HG03025 (cell line): ENCODE measurements at regions not wholly inside any gene's neighbourhood (a gene's known extent, or its start where the extent isn't known, plus 50 kb on each side); places are given as distances from the start of the nearest gene placed in this dataset.

Experiments
- ATAC-seq: cut with Tn5 transposase; IDR thresholded peaks from one replicate; pipeline ENCODE4 v1.9.1; 2021; ENCODE audit warnings: mild to moderate bottlenecking, moderate library complexity; ENCODE audit not compliant: unreplicated experiment, low FRiP score

DNA sequence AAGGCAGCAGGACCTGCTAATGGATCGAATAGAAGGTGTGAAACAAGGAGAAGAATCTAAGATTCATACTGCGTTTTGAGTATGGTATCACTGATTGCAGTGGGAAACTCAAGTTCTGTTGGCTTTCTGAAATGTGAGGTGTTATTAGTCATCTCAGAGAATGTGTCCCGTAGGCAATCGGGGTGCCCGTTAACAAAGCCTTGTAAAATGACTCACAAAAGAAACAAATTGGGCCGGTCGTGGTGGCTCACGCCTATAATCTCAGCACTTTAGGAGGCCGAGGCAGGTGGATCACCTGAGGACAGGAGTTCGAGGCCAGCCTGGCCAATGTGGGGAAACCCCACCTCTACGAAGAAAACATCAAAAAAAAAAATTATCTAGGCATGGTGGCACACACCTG, 118.2 kb upstream of the C7orf33 start:
- ATAC-seq: no peak

DNA sequence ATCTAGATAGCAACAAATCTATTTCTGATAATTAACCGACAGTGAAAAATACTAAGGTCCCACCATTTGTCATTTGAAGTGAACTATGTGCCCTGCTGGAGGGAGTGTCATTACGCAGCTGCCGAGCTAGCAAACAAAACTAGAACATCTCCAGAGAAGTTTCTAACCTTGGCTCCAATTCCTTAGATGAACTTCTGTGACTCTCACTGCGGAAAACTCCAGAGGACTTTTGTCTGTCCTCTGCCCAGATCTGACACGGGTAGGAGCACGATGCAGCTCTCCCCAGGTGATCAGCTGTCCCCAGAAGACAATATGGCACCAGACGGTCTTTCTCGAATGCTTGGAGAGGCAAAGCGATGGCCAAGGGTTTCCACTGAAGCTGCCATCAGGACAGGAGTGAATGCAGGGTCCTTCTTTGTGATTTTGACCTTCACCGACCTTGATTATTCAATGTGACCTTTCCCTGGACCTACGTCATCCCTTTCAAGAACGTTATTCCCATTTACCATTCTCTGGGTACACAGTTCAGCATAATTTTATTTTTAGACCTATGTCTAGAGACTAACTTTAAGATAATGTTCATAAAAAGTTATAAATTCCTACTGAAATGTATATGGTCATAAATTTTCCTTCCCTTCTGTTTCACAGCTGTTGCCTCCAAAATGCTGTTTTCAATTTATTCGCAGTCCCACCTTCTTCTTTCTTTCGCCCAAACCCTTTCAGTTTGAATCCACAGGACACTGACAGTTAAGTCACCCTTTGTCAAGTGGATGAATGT, 116.7 kb upstream of the C7orf33 start:
- no peak for ATAC-seq

DNA sequence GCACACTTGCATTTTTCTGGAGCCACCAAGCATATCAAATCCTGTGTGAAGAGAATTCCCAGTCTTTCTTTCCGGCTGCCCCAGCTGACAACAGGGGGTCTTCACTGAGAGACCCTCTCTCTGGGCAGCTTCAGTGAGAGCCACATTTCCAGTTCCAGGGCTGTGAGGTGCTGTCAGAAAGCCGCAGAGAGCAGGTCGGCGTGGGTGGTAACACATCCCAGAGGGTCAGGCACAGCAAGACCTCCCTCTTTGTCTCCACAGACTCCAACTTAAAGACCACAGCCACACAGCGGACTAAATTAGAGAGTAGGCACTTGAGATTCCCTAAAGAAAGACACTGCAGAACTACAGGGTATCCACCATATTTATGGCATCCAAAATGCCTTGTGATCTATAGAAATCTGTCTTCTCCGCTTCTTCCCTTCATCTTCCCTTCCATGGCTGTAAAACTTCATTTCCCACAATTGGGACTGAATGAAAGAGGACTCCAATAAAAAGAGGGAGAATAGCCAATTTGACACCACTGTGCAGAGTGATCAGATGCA, 116.0 kb upstream of the C7orf33 start:
- ATAC-seq: no peak

DNA sequence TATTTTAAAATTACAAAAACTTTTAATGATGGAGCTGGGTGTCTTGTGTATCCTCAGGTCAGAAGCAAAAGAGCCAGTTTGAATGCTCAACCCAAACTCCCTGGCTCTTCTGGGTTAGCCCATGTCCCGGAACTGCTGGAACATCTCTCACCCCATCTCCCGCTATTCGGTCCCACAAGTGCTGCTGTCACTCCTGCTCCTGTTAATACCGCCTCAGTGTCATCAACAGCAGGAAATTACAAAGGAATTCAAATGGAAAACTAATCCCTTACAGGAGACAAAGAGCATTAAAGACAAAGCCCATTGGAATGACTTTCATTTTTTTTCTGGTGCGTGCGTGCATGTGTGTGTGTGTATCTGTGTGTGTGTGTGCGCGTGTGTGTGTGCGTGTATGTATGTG, 112.0 kb upstream of the C7orf33 start:
- ATAC-seq: no peak

DNA sequence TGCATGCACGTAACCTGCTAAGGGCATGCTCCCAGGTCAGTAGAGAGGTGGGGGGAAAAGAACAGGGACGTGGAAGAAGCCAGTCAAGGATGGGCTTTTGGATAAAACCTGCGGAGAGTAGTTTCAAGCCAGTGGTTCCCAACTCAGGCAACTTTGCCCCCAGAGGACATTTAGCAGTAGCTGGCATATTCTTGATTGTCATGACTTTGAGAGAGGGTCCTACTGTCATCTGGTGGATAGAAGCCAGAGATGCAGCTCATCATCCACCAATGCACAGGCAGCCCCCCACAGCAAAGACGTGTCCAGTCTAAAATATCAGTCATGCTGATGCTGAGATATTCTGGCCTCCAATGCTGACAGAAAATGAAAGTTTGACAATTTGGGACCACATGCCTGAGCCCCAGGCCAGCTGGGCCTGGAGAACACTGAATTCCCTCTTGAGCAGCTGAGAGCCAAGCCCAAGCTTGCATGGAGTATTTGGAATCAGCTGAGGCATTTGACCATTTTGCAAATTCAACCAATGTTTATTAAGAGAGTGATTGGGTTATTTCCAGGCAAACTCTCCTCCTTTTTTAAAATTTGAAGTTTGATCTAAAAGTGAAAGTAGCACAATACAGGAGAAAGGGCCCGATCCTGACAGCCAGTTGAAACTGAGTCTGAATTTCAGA, 110.0 kb upstream of the C7orf33 start:
- no peak for ATAC-seq

DNA sequence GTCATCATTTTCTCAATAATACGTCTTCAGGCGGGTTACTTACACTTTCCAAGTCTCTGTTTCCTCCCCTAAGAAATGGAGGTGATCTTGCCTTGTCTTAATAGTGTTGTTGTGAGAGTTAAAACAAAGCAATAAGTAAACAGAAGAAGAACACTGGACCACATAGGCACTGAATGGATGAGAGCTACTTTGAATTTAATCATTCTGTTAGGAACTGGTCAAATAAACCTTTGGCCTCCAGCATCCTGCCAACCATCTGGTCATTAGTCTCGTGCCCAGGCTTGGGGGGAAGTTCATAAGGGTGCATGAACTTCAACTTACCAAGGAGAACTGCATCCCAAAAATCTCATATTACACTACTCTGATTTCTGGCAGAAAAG, 109.4 kb upstream of the C7orf33 start:
- ATAC-seq: no peak

DNA sequence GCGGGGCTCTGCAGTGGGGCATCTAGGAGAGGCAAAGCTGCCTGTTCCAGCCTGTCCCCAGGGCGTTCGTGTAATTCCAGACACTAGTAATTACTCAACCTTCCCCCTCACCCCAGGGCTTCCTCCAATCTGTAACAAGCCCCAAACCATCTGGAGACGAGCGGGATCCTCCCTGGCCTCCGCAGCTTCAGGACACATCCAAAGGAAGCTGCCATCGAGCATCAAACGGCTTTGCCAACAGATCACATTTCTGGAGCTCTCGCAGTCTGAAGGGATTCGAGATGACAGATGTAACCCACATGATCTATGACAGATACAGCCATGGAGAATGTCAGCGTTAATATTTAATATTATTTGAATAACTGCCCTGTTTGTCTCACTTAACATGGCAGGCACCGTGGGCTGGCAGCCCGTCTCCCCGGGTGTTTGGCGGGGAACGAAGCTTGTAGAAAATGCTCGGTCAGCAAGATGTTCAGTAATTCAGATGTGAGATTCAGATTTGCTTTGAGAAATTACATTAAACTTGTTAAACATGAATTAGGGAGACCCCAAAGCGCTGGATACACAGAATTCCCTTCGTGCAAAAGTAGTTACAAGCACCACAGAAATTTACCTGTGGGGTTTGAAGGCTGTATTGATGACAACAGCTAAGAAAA, 108.5 kb upstream of the C7orf33 start:
- ATAC-seq: no peak

DNA sequence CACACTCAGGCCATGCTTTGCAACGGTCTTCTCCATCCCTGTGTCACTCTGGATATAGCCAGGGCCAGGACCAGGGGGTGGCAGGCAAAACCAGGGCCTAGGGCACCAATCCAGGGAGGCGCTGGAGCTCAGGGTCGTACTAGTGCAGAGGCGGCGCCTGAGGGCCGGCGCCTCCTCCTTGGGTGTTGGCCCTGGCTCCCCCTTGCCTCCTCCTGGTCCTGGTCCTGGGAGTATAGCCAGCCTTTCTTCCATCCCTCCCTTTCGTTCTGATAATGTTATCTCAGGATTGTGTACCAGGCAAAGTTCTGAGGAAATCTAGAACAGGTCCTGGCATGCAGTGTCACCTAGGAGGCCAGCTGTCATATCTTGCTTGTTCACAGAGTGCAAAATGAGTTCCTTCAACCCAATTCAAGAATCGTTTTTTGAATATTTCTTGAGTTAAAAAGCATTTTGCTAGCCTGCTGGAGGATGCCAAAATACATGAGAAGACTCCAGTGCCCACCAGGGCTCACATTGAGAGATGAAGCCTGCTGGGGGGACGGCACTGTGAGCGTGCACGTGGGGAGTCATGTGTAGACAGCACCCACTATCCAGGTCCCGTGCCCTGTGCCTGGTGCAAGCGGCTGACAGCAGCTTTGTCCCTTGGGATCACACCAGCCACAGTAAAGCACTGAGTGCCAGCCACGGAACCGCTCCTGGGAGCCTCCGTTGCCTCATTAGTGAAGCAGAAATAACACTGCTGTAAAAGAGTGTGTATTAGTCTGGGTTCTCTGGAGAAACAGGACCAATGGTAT, 106.9 kb upstream of the C7orf33 start:
- no peak for ATAC-seq

DNA sequence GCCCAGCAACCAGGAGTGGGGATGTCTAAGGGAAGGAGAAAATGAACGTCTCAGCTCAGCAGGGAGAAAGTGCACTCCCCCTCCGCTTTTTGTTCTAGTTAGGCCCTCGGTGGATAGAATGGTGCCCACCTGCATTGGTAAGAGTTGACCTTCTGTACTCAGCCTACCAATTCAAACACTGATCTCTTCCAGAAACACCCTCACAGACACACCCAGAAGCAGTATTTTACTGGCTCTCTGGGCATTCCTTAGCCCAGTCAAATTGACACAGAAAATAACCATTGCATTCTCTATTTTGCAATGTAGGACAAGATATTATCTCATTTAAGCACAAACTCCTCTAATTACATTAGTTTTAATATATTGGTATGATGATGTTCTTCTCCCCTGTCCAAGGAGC, 106.1 kb upstream of the C7orf33 start:
- ATAC-seq: no peak

DNA sequence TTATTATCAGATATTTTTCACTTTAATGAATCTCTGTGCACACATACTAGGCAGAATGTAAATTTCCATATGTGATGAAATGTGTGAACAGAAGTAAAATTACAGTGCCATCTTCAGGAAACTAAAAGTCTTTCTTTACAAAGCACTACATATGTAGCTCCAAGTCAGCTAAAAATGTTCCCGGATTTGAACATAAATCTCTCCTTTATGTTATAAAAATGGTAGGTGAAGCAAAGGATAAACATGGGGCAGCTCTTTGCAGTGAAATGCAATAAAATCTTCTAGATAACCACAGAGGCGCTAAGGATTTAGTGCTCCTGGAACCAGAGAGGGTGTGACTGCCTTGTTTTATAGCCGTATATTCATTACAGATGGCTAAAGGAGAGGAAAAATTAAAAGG, 104.9 kb upstream of the C7orf33 start:
- ATAC-seq: no peak

DNA sequence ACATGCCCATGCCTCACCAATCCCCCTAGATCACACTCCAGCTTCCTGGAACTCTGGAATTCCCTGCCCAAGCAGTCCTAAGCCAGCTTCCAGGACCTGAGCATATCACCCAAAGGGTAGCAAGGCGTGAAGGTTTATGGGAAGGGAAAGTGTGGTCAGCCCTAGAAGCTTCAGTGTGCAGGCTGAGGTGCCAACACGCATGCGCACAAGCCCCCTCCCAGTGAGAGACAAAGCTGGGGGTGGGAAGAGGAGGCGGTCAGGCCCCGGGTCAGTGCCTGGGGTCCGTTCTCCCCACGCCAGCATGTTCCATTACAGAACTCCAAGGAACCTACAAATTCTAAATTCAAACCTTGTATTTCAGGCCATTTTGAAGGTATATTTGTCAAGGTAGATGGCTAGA, 103.6 kb upstream of the C7orf33 start:
- ATAC-seq: no peak

DNA sequence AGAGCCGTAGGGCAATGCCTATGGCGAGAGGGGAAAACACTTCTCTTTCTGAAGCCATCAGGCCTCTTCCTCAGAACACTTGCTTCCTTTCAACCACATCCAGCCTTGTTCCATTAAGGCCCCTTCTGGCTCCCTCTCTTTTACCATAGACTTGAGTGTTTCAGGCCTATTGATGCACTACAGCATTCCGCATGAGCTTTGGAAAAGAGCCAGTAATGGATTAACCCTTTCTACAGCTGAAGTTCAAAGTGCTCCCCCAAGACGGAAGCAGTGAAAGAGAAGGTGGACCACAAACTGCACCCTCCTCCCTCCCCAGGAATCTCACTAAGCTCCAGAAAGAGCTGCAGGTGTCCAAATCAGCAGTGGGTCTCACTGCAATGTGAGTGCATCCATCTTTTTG, 102.7 kb upstream of the C7orf33 start:
- ATAC-seq: no peak

DNA sequence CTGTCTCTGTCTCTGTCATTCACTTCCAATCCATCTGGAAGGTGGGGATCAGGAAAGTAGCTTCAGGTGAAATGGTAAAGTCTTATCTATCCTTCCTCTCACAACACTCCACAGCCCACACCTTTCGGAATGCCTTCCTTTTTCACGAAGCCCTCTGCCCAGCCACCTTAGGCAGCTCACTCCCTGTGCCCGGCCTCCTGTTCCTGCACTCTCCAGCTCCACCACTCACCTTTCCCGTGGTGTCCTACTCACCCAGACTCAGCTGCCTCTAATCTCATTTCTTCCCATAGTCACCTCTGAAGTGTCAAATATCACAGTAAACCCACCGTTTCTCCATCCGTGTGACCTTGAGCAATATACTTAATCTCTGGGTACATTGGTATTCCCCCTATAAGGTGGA, 100.9 kb upstream of the C7orf33 start:
- no peak for ATAC-seq

DNA sequence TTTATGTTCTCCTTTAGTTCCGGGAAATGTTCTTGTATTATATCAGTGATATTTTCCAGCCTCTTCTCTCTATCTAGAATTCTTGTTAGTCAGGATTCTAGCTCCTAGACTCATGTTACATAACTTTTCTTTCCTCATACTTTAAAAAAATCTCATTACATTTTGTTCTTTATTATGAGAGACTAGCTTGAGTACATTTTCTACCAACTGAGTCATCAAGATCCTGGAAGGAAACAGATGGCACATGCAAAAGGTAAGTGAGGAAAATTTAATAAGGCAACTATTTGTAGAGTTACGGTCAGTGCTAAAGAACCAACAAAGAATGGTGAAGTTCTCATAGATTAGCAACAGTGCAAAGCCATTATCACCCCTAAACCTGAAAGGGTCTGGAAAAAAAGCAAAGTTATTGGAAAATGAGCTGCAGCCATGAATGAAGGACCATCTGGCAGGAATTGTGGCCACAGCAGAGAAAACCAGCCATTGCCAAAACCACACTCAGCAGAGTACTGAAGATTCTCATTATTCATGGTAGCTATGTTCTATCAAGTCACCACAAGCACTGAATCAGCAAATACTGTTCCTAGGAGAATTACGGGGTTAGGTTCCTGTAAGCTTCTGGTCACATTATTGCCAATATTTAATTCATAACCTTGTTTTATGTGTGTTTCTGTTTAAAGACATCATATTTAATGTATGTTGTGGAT, 98.3 kb upstream of the C7orf33 start:
- no peak for ATAC-seq

DNA sequence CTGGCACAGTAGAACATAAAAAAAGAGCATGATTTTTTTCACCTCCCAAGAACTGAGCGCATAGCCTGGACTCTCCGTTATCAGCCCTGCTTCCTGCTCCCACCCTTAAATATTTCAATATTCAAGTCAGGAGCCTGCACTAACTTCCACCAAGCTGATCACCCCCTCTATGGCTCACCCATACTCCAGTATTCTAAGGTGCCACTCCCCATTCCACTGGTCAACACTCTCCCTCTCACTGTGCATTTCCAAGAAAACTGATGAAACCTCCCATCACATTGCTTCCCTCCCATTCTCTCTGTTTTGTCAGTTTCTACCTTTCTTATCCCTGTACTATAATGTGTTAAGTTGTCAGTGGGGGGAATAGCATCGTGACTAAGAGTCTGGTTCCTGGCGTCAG, 95.0 kb upstream of the C7orf33 start:
- no peak for ATAC-seq

DNA sequence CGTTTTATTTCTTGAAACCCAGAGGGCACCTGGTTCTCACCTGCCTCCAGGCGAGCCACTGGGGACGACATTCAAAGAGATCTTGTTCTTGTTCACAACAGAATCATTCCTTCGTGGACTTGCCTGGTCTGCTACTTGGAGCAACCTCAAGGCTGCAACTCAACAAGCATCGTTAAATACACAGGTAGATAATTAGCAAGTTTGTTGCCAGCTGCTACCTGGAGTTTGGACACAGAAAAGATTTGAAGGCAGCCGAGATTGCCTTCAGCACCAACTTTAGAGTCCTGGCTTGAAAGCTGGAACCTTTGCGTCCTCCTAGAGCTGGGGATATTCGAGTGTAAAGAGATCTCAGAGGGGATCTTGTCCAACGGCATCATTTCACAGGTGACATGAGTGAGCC, 89.6 kb upstream of the C7orf33 start:
- ATAC-seq: peak; percentile 5

DNA sequence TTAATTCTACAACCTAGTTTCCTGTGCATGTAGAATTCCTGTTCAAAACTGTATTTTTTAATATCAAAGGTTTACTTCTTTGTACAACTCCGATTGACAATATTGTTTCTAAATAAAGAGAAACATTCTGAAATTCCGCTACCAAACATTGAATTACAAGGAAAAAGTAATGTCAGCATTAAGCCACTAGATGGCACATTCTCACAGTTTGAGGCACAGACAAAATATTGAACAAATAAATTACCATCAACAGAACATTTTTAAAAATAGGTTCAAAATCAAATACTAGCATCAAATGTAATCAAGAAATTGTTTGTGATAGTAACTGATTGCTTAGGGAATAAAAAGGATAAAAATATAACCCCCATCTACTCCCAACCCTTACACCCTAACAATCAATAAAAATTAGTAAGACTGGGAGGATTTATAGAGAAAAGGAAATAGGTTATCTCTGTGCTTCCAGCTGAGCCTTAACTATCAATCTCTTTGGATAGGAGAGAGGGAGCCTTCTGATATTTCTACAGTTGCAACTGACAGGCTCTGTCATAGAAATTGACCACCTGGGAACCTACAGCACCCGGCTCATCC, 86.6 kb upstream of the C7orf33 start:
- ATAC-seq: no peak

DNA sequence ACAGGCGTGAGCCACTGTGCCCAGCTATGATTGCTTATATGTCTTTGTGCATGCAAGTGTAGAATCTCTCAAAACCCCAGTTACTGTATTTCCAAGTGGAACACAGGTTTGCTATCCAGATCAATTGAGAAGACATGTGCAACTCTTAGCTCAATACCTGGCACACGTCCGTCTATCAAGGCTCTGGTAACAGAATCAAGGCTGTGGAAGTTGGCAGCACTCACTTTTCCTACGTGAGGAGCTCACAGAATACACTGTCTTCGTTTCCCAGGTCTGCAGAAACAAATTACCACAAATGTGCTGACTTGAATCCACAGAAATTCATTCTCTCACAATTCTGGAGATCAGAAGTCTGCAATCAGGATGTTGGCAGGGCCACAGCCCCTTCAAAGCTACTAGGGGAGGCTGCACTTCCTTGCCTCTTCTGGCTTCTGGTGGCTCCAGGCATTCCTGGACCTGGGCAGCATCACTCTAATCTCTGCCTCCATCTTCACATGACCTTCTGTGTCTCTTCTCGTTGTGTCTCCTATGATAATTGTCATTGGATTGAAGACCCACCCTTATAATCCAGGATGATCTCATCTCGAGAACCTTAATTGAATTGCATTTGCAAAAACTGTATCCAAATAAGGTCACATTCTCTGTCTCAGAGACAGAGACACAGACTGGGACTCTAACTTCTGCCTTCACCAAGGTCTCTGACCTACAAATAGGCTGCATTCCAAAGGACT, 84.8 kb upstream of the C7orf33 start:
- no peak for ATAC-seq

DNA sequence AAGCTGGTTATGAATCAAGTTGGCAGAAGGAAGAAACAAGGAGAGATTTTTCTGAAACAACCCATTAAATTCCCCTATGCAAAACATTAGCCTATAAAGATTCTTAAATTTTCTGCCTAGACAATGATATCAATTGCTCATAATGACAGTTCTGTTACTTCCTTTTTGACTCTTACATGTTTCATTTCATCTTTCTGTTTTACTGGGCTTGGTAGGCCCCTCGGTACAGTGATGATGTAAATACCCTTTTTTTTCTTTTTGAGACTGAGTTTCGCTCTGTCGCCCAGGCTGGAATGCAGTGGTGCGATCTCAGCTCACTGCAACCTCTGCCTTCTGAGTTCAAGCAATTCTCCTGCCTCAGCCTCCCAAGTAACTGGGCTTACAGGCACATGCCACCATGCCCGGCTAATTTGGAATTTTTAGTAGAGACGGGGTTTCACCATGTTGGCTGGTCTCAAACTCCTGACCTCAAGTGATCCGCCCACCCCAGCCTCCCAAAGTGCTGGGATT, 83.4 kb upstream of the C7orf33 start:
- peak; percentile 95 for ATAC-seq
